T-helper 9 cell (primary cell): ENCODE measurements at regions not wholly inside any gene's neighbourhood (a gene's known extent, or its start where the extent isn't known, plus 50 kb on each side); places are given as distances from the start of the nearest gene placed in this dataset.
"Not testable (repeated sequence)": the region's sequence is repeated elsewhere in the genome, so short reads cannot be mapped to it uniquely, and the experiment has no call there.

Experiments
- DNase-seq: peaks from one replicate; pipeline ENCODE4 v3.0.0-alpha.2; 2020

- DNase-seq: no peak
Observed at GRCh38 chr7:131656980-131657723, 100.7 kb upstream of the PODXL start.

GRCh38 chr7:131655866-131656265, 99.4 kb upstream of the PODXL start:
- no peak for DNase-seq

GRCh38 chr7:131655447-131655846, 99.0 kb upstream of the PODXL start:
- no peak for DNase-seq

GRCh38 chr7:131654668-131655326, 98.4 kb upstream of the PODXL start:
- DNase-seq: peak; percentile 79

DNA sequence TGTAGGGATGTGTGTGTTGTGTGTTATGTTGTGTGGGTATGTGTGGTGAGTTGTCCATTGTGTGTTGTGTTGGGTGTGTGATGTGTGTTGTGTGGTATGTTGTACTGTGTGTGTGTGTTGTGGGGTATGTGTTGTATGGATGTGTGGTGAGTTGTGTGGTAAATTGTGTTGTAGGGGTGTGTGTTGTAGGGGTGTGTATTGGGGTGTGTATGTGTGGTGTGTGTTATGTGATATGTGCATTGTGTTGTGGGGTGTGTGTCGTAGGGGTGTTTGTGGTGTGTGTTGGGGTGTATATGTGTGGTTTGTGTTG, 97.8 kb upstream of the PODXL start:
- DNase-seq: no peak

DNA sequence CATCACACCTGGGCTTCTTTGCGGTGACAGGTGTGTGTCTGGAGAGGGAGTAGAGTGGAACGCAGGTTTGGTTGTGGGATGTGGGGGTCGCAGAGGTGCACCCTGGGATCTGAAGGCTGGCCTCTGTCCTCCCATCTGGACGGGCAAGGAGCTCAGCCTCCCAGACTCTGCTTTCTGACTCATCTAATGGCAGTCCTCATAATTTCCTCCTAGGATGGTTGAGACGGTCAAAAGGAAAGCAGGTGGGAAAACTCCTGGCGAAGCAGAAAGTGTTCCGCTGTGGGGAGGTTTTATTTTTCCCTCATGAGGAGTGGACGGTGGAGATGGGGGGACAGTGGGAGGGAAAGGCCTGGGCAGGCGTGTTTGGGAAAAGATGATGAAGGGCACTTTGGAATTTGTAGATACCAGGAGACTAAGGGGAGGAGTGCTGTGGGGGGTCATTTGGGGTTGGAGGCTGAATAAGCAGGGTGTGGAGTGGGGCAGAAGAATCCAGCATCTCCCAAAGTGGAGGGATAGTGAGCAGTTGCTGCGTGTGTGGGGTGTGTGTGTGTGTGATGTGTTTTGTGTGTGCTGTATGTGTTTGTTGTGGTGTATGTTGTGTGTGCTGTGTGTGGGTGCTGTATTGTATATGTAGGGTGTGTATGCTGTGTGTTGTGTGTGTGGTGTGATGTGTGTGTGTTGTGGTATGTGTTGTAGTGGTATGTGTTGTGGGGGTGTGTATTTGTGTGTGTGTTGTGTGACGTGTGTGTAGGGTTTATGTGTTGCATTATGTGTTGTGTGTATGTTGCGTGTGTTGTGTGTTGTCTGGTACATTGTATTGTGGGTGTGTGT, 97.2 kb upstream of the PODXL start:
- DNase-seq: no peak

GRCh38 chr7:131652934-131653333, 96.5 kb upstream of the PODXL start:
- DNase-seq: no peak

- DNase-seq: no peak
Observed at GRCh38 chr7:131652194-131652593, 95.8 kb upstream of the PODXL start.

DNA sequence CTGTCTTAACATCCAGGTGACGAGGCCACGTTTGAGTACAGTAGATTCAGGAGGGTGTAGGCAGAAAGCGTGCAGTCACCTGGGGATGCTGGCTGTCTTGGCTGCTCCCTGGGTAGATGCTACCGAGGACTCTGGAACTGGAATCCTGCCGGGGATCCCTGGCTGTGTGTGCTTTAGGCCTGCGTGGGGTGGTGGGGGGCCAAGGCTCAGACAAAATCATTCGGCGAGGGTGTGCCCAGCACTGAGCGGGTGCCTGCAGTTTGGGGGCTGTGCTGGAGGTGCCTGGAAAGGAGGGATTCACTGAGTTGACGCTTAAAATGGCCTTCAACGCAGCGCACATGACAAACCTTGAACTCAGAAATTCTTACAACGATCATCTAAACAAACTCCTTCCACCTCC, 93.5 kb upstream of the PODXL start:
- DNase-seq: no peak

- no peak for DNase-seq
Observed at GRCh38 chr7:131649003-131649541, 92.6 kb upstream of the PODXL start.

DNA sequence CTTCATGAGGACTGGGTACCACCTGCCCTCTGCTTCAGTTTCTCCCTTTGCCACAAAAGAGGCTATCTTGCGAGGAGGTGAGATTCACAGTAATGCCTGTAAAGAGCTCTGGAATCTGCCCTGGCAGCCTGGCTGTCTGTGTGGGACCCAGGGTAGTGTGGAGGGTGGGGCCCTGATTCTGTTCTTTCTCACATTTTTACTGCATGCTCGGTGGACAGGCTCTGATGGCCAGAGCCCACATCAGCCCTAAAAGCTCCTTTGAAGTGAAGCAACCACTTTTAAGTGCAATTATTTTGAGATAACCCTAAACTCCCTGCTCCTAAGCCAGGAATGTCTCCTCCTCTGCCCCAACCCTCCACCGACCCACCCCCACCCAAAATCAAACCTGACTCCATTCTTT, 92.1 kb upstream of the PODXL start:
- DNase-seq: no peak

DNA sequence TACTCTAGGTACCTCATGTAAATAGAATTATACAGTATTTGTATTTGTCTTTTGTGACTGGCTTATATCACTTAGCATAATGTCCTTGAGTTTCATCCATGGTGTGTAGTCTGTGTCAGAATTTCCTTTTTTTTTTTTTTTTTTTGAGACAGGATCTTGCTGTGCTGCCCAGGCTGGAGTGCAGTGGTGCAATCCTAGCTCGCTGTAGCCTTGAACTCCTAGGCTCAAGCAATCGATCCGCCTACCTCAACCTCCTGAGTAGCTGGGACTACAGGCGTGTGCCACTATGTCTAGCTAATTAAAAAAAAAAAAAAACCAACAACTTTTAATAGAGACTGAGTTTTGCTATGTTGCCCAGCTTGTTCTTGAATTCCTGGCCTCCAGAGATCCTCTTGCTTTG, 89.8 kb upstream of the PODXL start:
- no peak for DNase-seq

DNA sequence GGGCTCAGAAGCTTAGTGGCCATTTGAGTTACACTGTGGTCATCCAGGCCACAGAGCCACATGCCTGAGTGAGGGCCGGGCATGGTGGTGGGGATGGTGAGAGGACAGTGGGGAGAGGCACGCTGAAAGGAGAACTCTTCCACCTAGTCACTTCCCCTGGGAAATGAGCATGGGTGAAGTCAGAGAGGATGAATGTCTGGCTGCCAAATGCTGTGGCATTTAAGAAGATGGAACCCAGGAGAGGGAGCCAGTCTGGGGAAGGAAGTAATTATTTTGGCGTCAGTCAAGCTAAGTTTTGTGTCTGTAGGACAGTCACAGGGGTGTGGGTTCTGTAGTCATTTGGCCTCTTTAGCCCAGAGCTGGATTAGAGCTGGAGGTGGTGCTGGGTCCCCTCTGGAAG, 86.0 kb upstream of the PODXL start:
- DNase-seq: no peak

DNA sequence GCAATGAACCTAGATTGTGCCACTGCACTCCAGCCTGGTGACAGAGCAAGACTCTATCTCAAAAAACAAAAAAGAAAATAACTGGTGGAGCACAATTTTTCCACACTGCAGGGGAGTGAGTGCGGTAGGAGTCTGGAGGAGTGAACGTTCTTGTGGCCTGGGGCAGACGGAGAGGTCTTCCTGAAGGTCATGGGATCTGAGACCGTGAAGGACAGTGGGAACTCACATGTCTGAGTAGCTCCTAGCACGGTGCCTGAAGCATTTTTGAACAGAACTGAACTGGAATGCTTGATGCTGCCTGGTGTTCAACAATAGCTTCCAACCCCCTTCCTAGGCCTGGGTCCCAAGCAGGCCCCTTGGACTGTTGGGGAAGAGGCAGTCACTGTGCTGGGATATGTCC, 84.3 kb upstream of the PODXL start:
- DNase-seq: no peak

DNA sequence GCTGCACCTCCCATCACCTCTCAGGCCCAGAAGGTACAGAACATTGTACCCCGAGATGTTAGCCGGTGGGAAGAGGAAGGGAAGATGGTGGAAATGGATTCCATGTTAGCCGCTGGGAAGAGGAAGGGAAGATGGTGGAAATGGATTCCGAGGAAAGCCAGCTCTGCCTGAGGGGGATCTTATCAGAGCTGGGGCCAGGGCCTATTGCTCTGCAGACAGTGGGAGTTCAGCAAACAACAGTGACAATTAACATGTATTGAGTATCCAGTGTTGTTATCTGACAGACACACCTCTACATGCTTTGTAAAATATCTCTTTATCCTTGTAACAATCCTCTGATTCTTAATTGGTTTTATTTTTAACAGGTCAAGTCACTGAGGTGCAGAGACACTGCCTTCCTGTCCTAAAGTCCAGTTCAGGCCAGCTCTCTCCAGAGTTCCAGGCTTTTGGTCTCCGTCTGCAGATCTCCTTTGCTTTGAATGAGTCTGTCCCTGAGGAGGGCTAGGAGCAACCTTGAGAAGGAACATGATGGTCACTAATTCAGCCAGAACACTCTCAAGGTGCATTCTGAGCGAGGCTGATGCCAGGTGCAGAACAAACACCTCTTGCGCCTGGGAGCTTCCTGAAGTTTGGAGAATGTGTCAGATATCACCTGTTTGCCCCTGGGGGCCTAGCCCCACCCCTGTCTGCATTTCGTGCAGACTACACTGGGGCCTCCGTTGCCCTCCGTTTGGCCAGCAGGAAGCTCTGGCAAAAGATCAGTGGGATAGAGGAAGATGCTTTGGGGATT, 82.4 kb upstream of the PODXL start:
- DNase-seq: no peak

GRCh38 chr7:131637859-131638258, 81.4 kb upstream of the PODXL start:
- no peak for DNase-seq

GRCh38 chr7:131636092-131636491, 79.7 kb upstream of the PODXL start:
- no peak for DNase-seq

- not testable (repeated sequence) for DNase-seq
Observed at GRCh38 chr7:131634197-131634596, 77.8 kb upstream of the PODXL start.

- no peak for DNase-seq
Observed at GRCh38 chr7:131633342-131633843, 77.0 kb upstream of the PODXL start.

DNA sequence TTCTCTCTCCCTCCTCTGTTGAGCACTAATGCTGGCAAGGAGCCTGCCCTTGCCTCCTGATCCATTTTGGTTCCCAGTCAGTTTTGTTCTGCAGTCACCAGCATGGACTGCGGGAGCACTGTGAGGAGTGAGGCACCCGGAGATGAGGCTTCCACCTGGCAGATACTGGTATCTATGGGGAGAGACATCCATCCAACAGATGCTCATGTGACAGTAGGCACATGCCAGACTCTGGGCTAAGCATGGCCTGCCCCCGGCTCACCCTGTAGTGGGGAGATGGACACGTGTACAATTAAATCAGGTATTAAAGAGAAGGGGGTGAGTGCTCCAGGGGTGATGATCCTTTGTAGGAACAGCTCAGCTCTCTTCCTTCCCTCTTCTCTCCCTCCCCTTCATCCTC, 74.0 kb upstream of the PODXL start:
- no peak for DNase-seq

GRCh38 chr7:131629217-131629882, 72.9 kb upstream of the PODXL start:
- no peak for DNase-seq

- DNase-seq: no peak
Observed at GRCh38 chr7:131628634-131629033, 72.2 kb upstream of the PODXL start.
